ENCODE measurements at regions not wholly inside any gene's neighbourhood (a gene's known extent, or its start where the extent isn't known, plus 50 kb on each side); places are given as distances from the start of the nearest gene placed in this dataset.
"Not testable (repeated sequence)": the region's sequence is repeated elsewhere in the genome, so short reads cannot be mapped to it uniquely, and the experiment has no call there.

- H3K9me3 Mint-ChIP-seq: peaks cover 22% of the 10 kb centered on the region
- no peaks in the 10 kb centered on the region for H3K4me1 Mint-ChIP-seq (ENCODE audit: low read depth)
- H3K4me3 Mint-ChIP-seq: no peak overlapping the region
- H3K36me3 Mint-ChIP-seq (ENCODE audit: low read depth): no peaks in the 10 kb centered on the region
- H3K27me3 Mint-ChIP-seq: peaks cover 22% of the 10 kb centered on the region
- no peak overlapping the region for H3K27ac Mint-ChIP-seq
Observed at GRCh38 chr9:18269561-18269960, 204.4 kb upstream of the ADAMTSL1 start.

GRCh38 chr9:18274693-18275092 lies 199.3 kb upstream of the ADAMTSL1 start:
- Mint-ChIP-seq H3K4me3 (no peak overlapping the region), H3K36me3 (ENCODE audit: low read depth) (no peaks in the 10 kb centered on the region), H3K9me3 (peaks cover 35% of the 10 kb centered on the region), H3K27me3 (peaks cover 3% of the 10 kb centered on the region), H3K4me1 (ENCODE audit: low read depth) (no peaks in the 10 kb centered on the region), H3K27ac (no peak overlapping the region)

DNA sequence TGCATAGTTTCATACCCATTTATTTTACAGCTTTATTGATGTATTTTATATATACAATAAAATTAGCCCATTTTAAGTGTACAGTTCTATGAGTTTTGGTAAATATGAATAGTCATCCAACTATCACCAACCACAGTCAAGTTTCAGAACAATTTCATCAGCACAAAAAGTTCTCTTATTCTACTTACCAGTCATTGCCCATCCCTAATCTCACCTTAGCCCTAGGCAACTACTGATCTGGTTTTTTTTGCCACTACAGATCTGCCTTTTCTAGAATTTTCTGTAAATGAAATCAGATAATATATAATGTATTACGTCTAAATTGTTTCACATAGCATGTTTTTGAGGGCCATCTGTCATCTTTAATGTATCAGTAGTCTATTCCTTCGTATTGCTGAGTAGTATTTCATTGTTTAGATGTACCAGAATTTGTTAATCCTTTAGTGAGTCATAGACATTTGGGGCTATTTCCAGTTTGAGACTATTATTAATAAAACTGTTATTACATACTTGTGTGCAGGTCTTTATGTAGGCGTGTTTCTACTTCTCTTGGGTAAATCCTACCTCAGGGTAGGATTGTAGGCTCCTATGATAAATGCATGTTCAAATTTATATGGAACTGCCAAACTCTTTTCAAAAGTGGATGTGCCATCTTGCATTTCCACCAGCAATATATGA lies 198.5 kb upstream of the ADAMTSL1 start:
- H3K4me1 Mint-ChIP-seq (ENCODE audit: low read depth): no peaks in the 10 kb centered on the region
- peaks cover 34% of the 10 kb centered on the region for H3K9me3 Mint-ChIP-seq
- H3K4me3 Mint-ChIP-seq: no peak overlapping the region
- peaks cover 3% of the 10 kb centered on the region for H3K27me3 Mint-ChIP-seq
- H3K27ac Mint-ChIP-seq: no peak overlapping the region
- no peaks in the 10 kb centered on the region for H3K36me3 Mint-ChIP-seq (ENCODE audit: low read depth)

DNA sequence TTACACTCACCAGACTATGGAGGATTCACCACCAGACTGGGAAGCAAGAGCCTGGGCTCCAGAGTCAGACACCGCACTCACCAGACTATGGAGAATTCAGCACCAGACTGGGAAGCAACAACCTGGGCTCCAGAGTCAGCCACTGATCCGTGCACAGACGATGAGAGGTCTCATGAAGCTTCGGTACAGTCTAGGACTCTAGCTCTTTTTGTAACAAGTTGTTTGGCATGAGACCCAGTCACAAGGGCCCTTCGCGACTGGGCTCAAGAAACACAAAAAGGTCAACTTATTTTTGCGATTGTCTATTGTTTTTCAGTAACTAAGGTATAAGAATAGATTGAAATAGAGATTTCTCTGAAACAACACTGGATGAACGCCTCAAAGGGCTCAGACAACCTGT lies 192.7 kb upstream of the ADAMTSL1 start:
- Mint-ChIP-seq H3K4me1 (ENCODE audit: low read depth) (no peaks in the 10 kb centered on the region), H3K36me3 (ENCODE audit: low read depth) (no peaks in the 10 kb centered on the region), H3K27me3 (no peaks in the 10 kb centered on the region), H3K27ac (no peak overlapping the region), H3K4me3 (no peak overlapping the region), H3K9me3 (peaks cover 15% of the 10 kb centered on the region)

- peaks cover 3% of the 10 kb centered on the region for H3K27me3 Mint-ChIP-seq
- H3K36me3 Mint-ChIP-seq (ENCODE audit: low read depth): no peaks in the 10 kb centered on the region
- no peaks in the 10 kb centered on the region for H3K9me3 Mint-ChIP-seq
- no peak overlapping the region for H3K4me3 Mint-ChIP-seq
- H3K4me1 Mint-ChIP-seq (ENCODE audit: low read depth): no peaks in the 10 kb centered on the region
- H3K27ac Mint-ChIP-seq: no peak overlapping the region
Observed at GRCh38 chr9:18294229-18294628, 179.7 kb upstream of the ADAMTSL1 start.

DNA sequence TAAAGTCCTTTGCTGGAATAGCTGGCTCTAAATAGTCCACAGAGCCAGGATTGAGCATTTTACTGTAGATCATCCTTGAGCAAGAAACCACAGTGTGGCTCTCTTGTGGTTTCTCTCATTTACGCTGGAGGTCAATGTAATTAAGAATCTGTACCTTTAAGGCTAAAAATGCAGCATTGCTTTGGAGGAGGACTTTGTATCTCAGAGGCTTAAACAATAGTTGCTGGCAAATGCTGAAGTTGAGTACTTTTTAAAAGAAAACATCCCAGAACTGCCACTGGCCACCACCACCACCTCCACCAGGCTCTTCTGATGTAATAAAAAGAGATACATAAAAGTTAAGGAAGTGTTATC lies 177.3 kb upstream of the ADAMTSL1 start:
- Mint-ChIP-seq H3K9me3 (no peaks in the 10 kb centered on the region), H3K4me3 (no peak overlapping the region), H3K27ac (no peak overlapping the region), H3K4me1 (ENCODE audit: low read depth) (no peaks in the 10 kb centered on the region), H3K27me3 (peaks cover 3% of the 10 kb centered on the region), H3K36me3 (ENCODE audit: low read depth) (no peaks in the 10 kb centered on the region)

GRCh38 chr9:18297056-18297841 lies 176.7 kb upstream of the ADAMTSL1 start:
- no peaks in the 10 kb centered on the region for H3K4me1 Mint-ChIP-seq (ENCODE audit: low read depth)
- H3K9me3 Mint-ChIP-seq: no peaks in the 10 kb centered on the region

GRCh38 chr9:18299449-18299848 lies 174.5 kb upstream of the ADAMTSL1 start:
- Mint-ChIP-seq H3K36me3 (ENCODE audit: low read depth) (no peaks in the 10 kb centered on the region), H3K4me3 (no peak overlapping the region), H3K4me1 (ENCODE audit: low read depth) (no peaks in the 10 kb centered on the region), H3K27me3 (no peaks in the 10 kb centered on the region), H3K9me3 (no peaks in the 10 kb centered on the region), H3K27ac (no peak overlapping the region)

More at GRCh38 chr9:18297056-18297841, 176.7 kb upstream of the ADAMTSL1 start:
- no peak overlapping the region for H3K27ac Mint-ChIP-seq
- no peaks in the 10 kb centered on the region for H3K36me3 Mint-ChIP-seq (ENCODE audit: low read depth)
- no peak overlapping the region for H3K4me3 Mint-ChIP-seq
- peaks cover under 1% of the 10 kb centered on the region for H3K27me3 Mint-ChIP-seq

- H3K27ac Mint-ChIP-seq; H3K9me3 Mint-ChIP-seq; H3K4me3 Mint-ChIP-seq; H3K27me3 Mint-ChIP-seq; H3K36me3 Mint-ChIP-seq (ENCODE audit: low read depth); H3K4me1 Mint-ChIP-seq (ENCODE audit: low read depth): not testable (repeated sequence)
Observed at GRCh38 chr9:18305167-18305806, 168.7 kb upstream of the ADAMTSL1 start.

GRCh38 chr9:18314316-18314715 lies 159.6 kb upstream of the ADAMTSL1 start:
- H3K9me3 Mint-ChIP-seq: peaks cover 8% of the 10 kb centered on the region
- H3K27me3 Mint-ChIP-seq: no peaks in the 10 kb centered on the region
- H3K4me1 Mint-ChIP-seq (ENCODE audit: low read depth): no peaks in the 10 kb centered on the region
- H3K4me3 Mint-ChIP-seq: no peak overlapping the region
- no peaks in the 10 kb centered on the region for H3K36me3 Mint-ChIP-seq (ENCODE audit: low read depth)
- H3K27ac Mint-ChIP-seq: no peak overlapping the region

- Mint-ChIP-seq H3K4me1 (ENCODE audit: low read depth) (no peaks in the 10 kb centered on the region), H3K9me3 (peaks cover 4% of the 10 kb centered on the region), H3K4me3 (no peak overlapping the region), H3K27ac (no peak overlapping the region), H3K36me3 (ENCODE audit: low read depth) (no peaks in the 10 kb centered on the region), H3K27me3 (no peaks in the 10 kb centered on the region)
Observed at GRCh38 chr9:18317896-18318295, 156.1 kb upstream of the ADAMTSL1 start.

DNA sequence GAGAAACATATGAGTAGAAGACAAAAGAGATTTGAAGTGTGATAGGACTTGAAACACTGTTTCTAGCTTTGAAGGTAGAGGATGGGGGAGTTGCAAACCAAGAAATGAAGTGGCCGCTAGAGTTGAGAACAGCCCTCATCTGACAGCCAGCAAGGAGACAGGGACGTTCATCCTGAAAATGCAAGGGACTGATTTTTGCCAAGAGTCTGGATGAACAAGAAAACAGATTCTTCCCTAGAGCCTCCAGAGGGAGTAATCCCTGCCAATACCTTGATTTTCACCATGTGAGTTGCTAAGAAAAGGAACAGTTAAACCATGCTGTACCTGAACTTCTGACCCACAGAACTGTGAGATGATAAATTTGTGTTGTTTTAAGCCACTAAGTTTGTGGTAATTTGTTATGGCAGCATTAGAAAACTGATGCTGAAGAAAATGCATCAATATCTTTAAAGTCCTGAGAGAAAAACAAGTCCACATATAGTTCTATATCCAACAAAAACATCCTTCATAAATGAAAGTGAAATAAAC lies 154.0 kb upstream of the ADAMTSL1 start:
- H3K36me3 Mint-ChIP-seq (ENCODE audit: low read depth): no peaks in the 10 kb centered on the region
- no peak overlapping the region for H3K4me3 Mint-ChIP-seq
- no peaks in the 10 kb centered on the region for H3K9me3 Mint-ChIP-seq
- no peaks in the 10 kb centered on the region for H3K4me1 Mint-ChIP-seq (ENCODE audit: low read depth)
- H3K27ac Mint-ChIP-seq: no peak overlapping the region
- no peaks in the 10 kb centered on the region for H3K27me3 Mint-ChIP-seq

GRCh38 chr9:18324928-18325745 lies 148.8 kb upstream of the ADAMTSL1 start:
- no peaks in the 10 kb centered on the region for H3K4me1 Mint-ChIP-seq (ENCODE audit: low read depth)
- H3K27ac Mint-ChIP-seq: no peak overlapping the region
- H3K27me3 Mint-ChIP-seq: peaks cover 4% of the 10 kb centered on the region
- H3K9me3 Mint-ChIP-seq: no peaks in the 10 kb centered on the region
- no peaks in the 10 kb centered on the region for H3K36me3 Mint-ChIP-seq (ENCODE audit: low read depth)
- no peak overlapping the region for H3K4me3 Mint-ChIP-seq

GRCh38 chr9:18325746-18326011 lies 148.3 kb upstream of the ADAMTSL1 start:
- H3K36me3 Mint-ChIP-seq (ENCODE audit: low read depth); H3K9me3 Mint-ChIP-seq; H3K27me3 Mint-ChIP-seq; H3K4me1 Mint-ChIP-seq (ENCODE audit: low read depth); H3K27ac Mint-ChIP-seq; H3K4me3 Mint-ChIP-seq: not testable (repeated sequence)

GRCh38 chr9:18327121-18327520 lies 146.8 kb upstream of the ADAMTSL1 start:
- Mint-ChIP-seq H3K4me3 (no peak overlapping the region), H3K27me3 (peaks cover 4% of the 10 kb centered on the region), H3K36me3 (ENCODE audit: low read depth) (no peaks in the 10 kb centered on the region), H3K4me1 (ENCODE audit: low read depth) (no peaks in the 10 kb centered on the region), H3K9me3 (no peaks in the 10 kb centered on the region), H3K27ac (no peak overlapping the region)

Measured in stimulated activated naive CD8-positive, alpha-beta T cell treated with anti-CD3 and anti-CD28 coated beads, Interleukin-15, Interleukin-2, amounts not matched to agents 100 ng/mL and 50 ng/mL, for 24 hours (primary cell).